ENCODE measurements at regions not wholly inside any gene's neighbourhood (a gene's known extent, or its start where the extent isn't known, plus 50 kb on each side); places are given as distances from the start of the nearest gene placed in this dataset.
A peak's percentile ranks its signal among the peaks of the same experiment; 100 is the strongest.
"Not testable (repeated sequence)": the region's sequence is repeated elsewhere in the genome, so short reads cannot be mapped to it uniquely, and the experiment has no call there.

- no peak for DNase-seq (ENCODE audit: low read depth, low spot score)
- in situ Hi-C loops (cut with HindIII; ENCODE audit: low pct_unique_long_range_greater_than_20kb, low sequenced_read_pairs): no loop called here
Observed at GRCh38 chr14:43522191-43522590, 984.9 kb downstream of the FSCB start.

GRCh38 chr14:43503508-43503907 lies 1003.6 kb downstream of the FSCB start:
- in situ Hi-C loops (cut with HindIII; ENCODE audit: low pct_unique_long_range_greater_than_20kb, low sequenced_read_pairs): no loop called here
- peak; percentile 43 for DNase-seq (ENCODE audit: low read depth, low spot score)

GRCh38 chr14:43492359-43492758 lies 1014.7 kb downstream of the FSCB start:
- in situ Hi-C loops (cut with HindIII; ENCODE audit: low pct_unique_long_range_greater_than_20kb, low sequenced_read_pairs); DNase-seq (ENCODE audit: low read depth, low spot score): not testable (repeated sequence)

- in situ Hi-C loops (cut with HindIII; ENCODE audit: low pct_unique_long_range_greater_than_20kb, low sequenced_read_pairs): no loop called here
- no peak for DNase-seq (ENCODE audit: low read depth, low spot score)
Observed at GRCh38 chr14:43483415-43483814, 1023.7 kb downstream of the FSCB start.

- in situ Hi-C loops (cut with HindIII; ENCODE audit: low pct_unique_long_range_greater_than_20kb, low sequenced_read_pairs): no loop called here
- peak; percentile 10 for DNase-seq (ENCODE audit: low read depth, low spot score)
Observed at GRCh38 chr14:43481864-43482263, 1025.2 kb downstream of the FSCB start.

- DNase-seq (ENCODE audit: low read depth, low spot score): no peak
- in situ Hi-C loops (cut with HindIII; ENCODE audit: low pct_unique_long_range_greater_than_20kb, low sequenced_read_pairs): no loop called here
Observed at GRCh38 chr14:43480976-43481375, 1026.1 kb downstream of the FSCB start.

GRCh38 chr14:43479596-43480195 lies 1027.4 kb downstream of the FSCB start:
- in situ Hi-C loops (cut with HindIII; ENCODE audit: low pct_unique_long_range_greater_than_20kb, low sequenced_read_pairs): no loop called here
- DNase-seq (ENCODE audit: low read depth, low spot score): no peak

GRCh38 chr14:43476822-43477221 lies 1030.3 kb downstream of the FSCB start:
- in situ Hi-C loops (cut with HindIII; ENCODE audit: low pct_unique_long_range_greater_than_20kb, low sequenced_read_pairs): no loop called here
- DNase-seq (ENCODE audit: low read depth, low spot score): no peak

GRCh38 chr14:43475757-43476156 lies 1031.3 kb downstream of the FSCB start:
- in situ Hi-C loops (cut with HindIII; ENCODE audit: low pct_unique_long_range_greater_than_20kb, low sequenced_read_pairs): no loop called here

GRCh38 chr14:43471595-43471994 lies 1035.5 kb downstream of the FSCB start:
- no peak for DNase-seq (ENCODE audit: low read depth, low spot score)
- in situ Hi-C loops (cut with HindIII; ENCODE audit: low pct_unique_long_range_greater_than_20kb, low sequenced_read_pairs): no loop called here

More at GRCh38 chr14:43475757-43476156, 1031.3 kb downstream of the FSCB start:
- DNase-seq (ENCODE audit: low read depth, low spot score): no peak

GRCh38 chr14:43464968-43465367 lies 1042.1 kb downstream of the FSCB start:
- DNase-seq (ENCODE audit: low read depth, low spot score): no peak
- in situ Hi-C loops (cut with HindIII; ENCODE audit: low pct_unique_long_range_greater_than_20kb, low sequenced_read_pairs): no loop called here

GRCh38 chr14:43449291-43449690 lies 1057.8 kb downstream of the FSCB start:
- no peak for DNase-seq (ENCODE audit: low read depth, low spot score)
- in situ Hi-C loops (cut with HindIII; ENCODE audit: low pct_unique_long_range_greater_than_20kb, low sequenced_read_pairs): no loop called here

- no peak for DNase-seq (ENCODE audit: low read depth, low spot score)
- in situ Hi-C loops (cut with HindIII; ENCODE audit: low pct_unique_long_range_greater_than_20kb, low sequenced_read_pairs): no loop called here
Observed at GRCh38 chr14:43438056-43438455, 1069.0 kb downstream of the FSCB start.

- no peak for DNase-seq (ENCODE audit: low read depth, low spot score)
- in situ Hi-C loops (cut with HindIII; ENCODE audit: low pct_unique_long_range_greater_than_20kb, low sequenced_read_pairs): no loop called here
Observed at GRCh38 chr14:43418324-43418723, 1088.8 kb downstream of the FSCB start.

- no peak for DNase-seq (ENCODE audit: low read depth, low spot score)
- in situ Hi-C loops (cut with HindIII; ENCODE audit: low pct_unique_long_range_greater_than_20kb, low sequenced_read_pairs): no loop called here
Observed at GRCh38 chr14:43413084-43413483, 1094.0 kb downstream of the FSCB start.

- DNase-seq (ENCODE audit: low read depth, low spot score): no peak
- in situ Hi-C loops (cut with HindIII; ENCODE audit: low pct_unique_long_range_greater_than_20kb, low sequenced_read_pairs): no loop called here
Observed at GRCh38 chr14:43411841-43412240, 1095.2 kb downstream of the FSCB start.

GRCh38 chr14:43410631-43411030 lies 1096.5 kb downstream of the FSCB start:
- DNase-seq (ENCODE audit: low read depth, low spot score): no peak
- in situ Hi-C loops (cut with HindIII; ENCODE audit: low pct_unique_long_range_greater_than_20kb, low sequenced_read_pairs): no loop called here

- no peak for DNase-seq (ENCODE audit: low read depth, low spot score)
- in situ Hi-C loops (cut with HindIII; ENCODE audit: low pct_unique_long_range_greater_than_20kb, low sequenced_read_pairs): no loop called here
Observed at GRCh38 chr14:43408472-43408871, 1098.6 kb downstream of the FSCB start.

GRCh38 chr14:43407706-43408105 lies 1099.4 kb downstream of the FSCB start:
- in situ Hi-C loops (cut with HindIII; ENCODE audit: low pct_unique_long_range_greater_than_20kb, low sequenced_read_pairs): no loop called here

GRCh38 chr14:43406931-43407330 lies 1100.2 kb downstream of the FSCB start:
- in situ Hi-C loops (cut with HindIII; ENCODE audit: low pct_unique_long_range_greater_than_20kb, low sequenced_read_pairs): no loop called here
- no peak for DNase-seq (ENCODE audit: low read depth, low spot score)

More at GRCh38 chr14:43407706-43408105, 1099.4 kb downstream of the FSCB start:
- no peak for DNase-seq (ENCODE audit: low read depth, low spot score)

All from SK-MEL-5 (cell line).